OCI-LY1 (cell line): ENCODE measurements at regions not wholly inside any gene's neighbourhood (a gene's known extent, or its start where the extent isn't known, plus 50 kb on each side); places are given as distances from the start of the nearest gene placed in this dataset.

Experiments used
- CTCF ChIP-seq: fragments of 200-600 bp; sonication (generic), shearing (Covaris generic); IDR thresholded peaks from 2 replicates; pipeline ENCODE4 v1.5.1; 2017; ENCODE audit warnings: mild to moderate bottlenecking, antibody characterized with exemption, low read length, moderate library complexity, mixed read lengths
- EZH2 ChIP-seq: fragments of 200-600 bp; sonication (generic), shearing (Covaris generic); IDR thresholded peaks from 2 replicates; pipeline ENCODE4 v1.8.0; 2017; ENCODE audit warnings: borderline replicate concordance, mixed run types, mild to moderate bottlenecking, antibody characterized with exemption, low read length, moderate library complexity, mixed read lengths

GRCh38 chr11:127225619-127226018 lies 225.0 kb upstream of the KIRREL3 start:
- TF ChIP-seq CTCF: no peak
- TF ChIP-seq EZH2: no peak
